IMR-90 (cell line): ENCODE measurements at regions not wholly inside any gene's neighbourhood (a gene's known extent, or its start where the extent isn't known, plus 50 kb on each side); places are given as distances from the start of the nearest gene placed in this dataset.

ENCODE experiments used
- ATAC-seq: fragments of 200-7000 bp; cut with Tn5 transposase; 2 replicates; pipeline ENCODE4 v1.9.1; 2020; ENCODE audit warnings: low read depth, mild to moderate bottlenecking, moderate library complexity
- BruUV-seq: library from RNA; stranded (reverse); fragments of 400-500 nt; replicated peaks from 2 replicates; lab custom pipeline; 2021; lab: Mats Ljungman, UMichigan
- CTCF ChIA-PET: fragments of 300-600 bp; formaldehyde crosslinking; extraction: SDS; loops from one replicate; lab custom pipeline; 2021; ENCODE audit warnings: antibody characterized with exemption; lab: Yijun Ruan, JAX
- POLR2A ChIA-PET: fragments of 300-600 bp; sonication (Branson Sonifier 250); formaldehyde crosslinking; loops from one replicate; lab custom pipeline; 2022; ENCODE audit warnings: antibody characterized with exemption; ENCODE audit not compliant: unreplicated experiment; lab: Charles Lee
- DNase-seq: peaks from one replicate; pipeline ENCODE4 v3.0.0; 2013
- H2AFZ ChIP-seq: replicated peaks from 2 replicates; pipeline ENCODE3; 2013; ENCODE audit warnings: low read length, mild to moderate bottlenecking; ENCODE audit not compliant: poor library complexity
- H2AK5ac ChIP-seq: 2 replicates; pipeline ENCODE4 v1.6.1; 2013; ENCODE audit warnings: low read depth, low read length, inconsistent platforms
- H2AK9ac ChIP-seq: replicated peaks from 2 replicates; pipeline ENCODE3; 2013; ENCODE audit warnings: mild to moderate bottlenecking, low read depth, low read length, moderate library complexity; ENCODE audit not compliant: poor library complexity
- H2BK120ac ChIP-seq: 2 replicates; pipeline ENCODE4 v1.6.1; 2013; ENCODE audit warnings: low read depth, low read length, inconsistent platforms
- H2BK15ac ChIP-seq: 3 replicates; pipeline ENCODE4 v1.6.1; 2013; ENCODE audit warnings: low read depth, low read length, inconsistent platforms
- H2BK20ac ChIP-seq: 2 replicates; pipeline ENCODE4 v1.6.1; 2013; ENCODE audit warnings: low read depth, mild to moderate bottlenecking, inconsistent platforms, low read length, moderate library complexity
- H2BK5ac ChIP-seq: 2 replicates; pipeline ENCODE4 v1.6.1; 2013; ENCODE audit warnings: mild to moderate bottlenecking, low read depth, low read length, inconsistent platforms; ENCODE audit not compliant: poor library complexity, severe bottlenecking
- H3K14ac ChIP-seq: replicated peaks from 2 replicates; pipeline ENCODE4 v1.6.1; 2013; ENCODE audit warnings: low read depth, low read length, inconsistent platforms
- H3K18ac ChIP-seq: 2 replicates; pipeline ENCODE4 v1.6.1; 2013; ENCODE audit warnings: low read depth, low read length, control low read depth
- H3K23ac ChIP-seq: 2 replicates; pipeline ENCODE4 v1.6.1; 2013; ENCODE audit warnings: low read depth, low read length, inconsistent platforms
- H3K27ac ChIP-seq: 2 replicates; pipeline ENCODE4 v1.5.1; 2013; ENCODE audit warnings: mild to moderate bottlenecking, control low read depth, low read length; ENCODE audit not compliant: insufficient read depth
- H3K27me3 ChIP-seq: 2 replicates; pipeline ENCODE4 v1.6.1; 2013; ENCODE audit warnings: low read length; ENCODE audit not compliant: control insufficient read depth, insufficient read depth
- H3K36me3 ChIP-seq: 2 replicates; pipeline ENCODE4 v1.6.1; 2013; ENCODE audit warnings: low read length, mixed read lengths; ENCODE audit not compliant: control insufficient read depth, insufficient read depth
- H3K4ac ChIP-seq: 2 replicates; pipeline ENCODE4 v1.6.1; 2013; ENCODE audit warnings: low read depth, low read length, inconsistent platforms
- H3K4me1 ChIP-seq: 2 replicates; pipeline ENCODE4 v1.6.1; 2013; ENCODE audit warnings: low read length, mixed read lengths; ENCODE audit not compliant: control insufficient read depth, insufficient read depth
- H3K4me2 ChIP-seq: 2 replicates; pipeline ENCODE4 v1.6.1; 2013; ENCODE audit warnings: low read depth, mild to moderate bottlenecking, control low read depth, low read length, moderate library complexity
- H3K4me3 ChIP-seq: 2 replicates; pipeline ENCODE4 v1.5.1; 2013; ENCODE audit warnings: low read depth, mild to moderate bottlenecking, control low read depth, low read length, moderate library complexity; ENCODE audit not compliant: insufficient read depth
- H3K56ac ChIP-seq: 2 replicates; pipeline ENCODE4 v1.6.1; 2013; ENCODE audit warnings: low read length, inconsistent platforms; ENCODE audit not compliant: insufficient read depth; ENCODE audit errors: extremely low read depth
- H3K79me1 ChIP-seq, 2 experiments: 2 replicates each; pipeline ENCODE4 v1.6.1; 2013; ENCODE audit warnings: low read length in 2 of 2, inconsistent platforms in 1 of 2, low read depth in 1 of 2
- H3K9ac ChIP-seq: 2 replicates; pipeline ENCODE4 v1.6.1; 2013; ENCODE audit warnings: low read depth, low read length, control low read depth
- H3K9me1 ChIP-seq: 2 replicates; pipeline ENCODE4 v1.6.1; 2013; ENCODE audit warnings: low read length, inconsistent platforms; ENCODE audit not compliant: insufficient read depth
- H3K9me3 ChIP-seq: 2 replicates; pipeline ENCODE4 v1.6.1; 2013; ENCODE audit warnings: low read length; ENCODE audit not compliant: control insufficient read depth, insufficient read depth
- H4K20me1 ChIP-seq: 2 replicates; pipeline ENCODE4 v1.6.1; 2013; ENCODE audit warnings: low read length, inconsistent platforms; ENCODE audit not compliant: insufficient read depth
- H4K5ac ChIP-seq: 2 replicates; pipeline ENCODE4 v1.6.1; 2013; ENCODE audit warnings: mild to moderate bottlenecking, low read depth, low read length, control low read depth
- H4K8ac ChIP-seq, 2 experiments: 2 replicates each; pipeline ENCODE4 v1.6.1; 2013; ENCODE audit warnings: low read depth in 2 of 2, low read length in 2 of 2, control low read depth in 1 of 2, inconsistent platforms in 1 of 2
- H4K91ac ChIP-seq: 2 replicates; pipeline ENCODE4 v1.6.1; 2013; ENCODE audit warnings: low read depth, low read length, inconsistent platforms; ENCODE audit not compliant: insufficient read depth
- BHLHE40 ChIP-seq: fragments of 150-350 bp; IDR thresholded peaks from 2 replicates; pipeline ENCODE4 v1.6.1; 2016; ENCODE audit warnings: mild to moderate bottlenecking, low read depth, low read length
- CEBPB ChIP-seq: IDR thresholded peaks from 2 replicates; pipeline ENCODE4 v1.6.1; 2012; ENCODE audit warnings: low read depth, low read length, improper control_type of control experiment
- MAFK ChIP-seq: IDR thresholded peaks from 2 replicates; pipeline ENCODE4 v1.6.1; 2012; ENCODE audit warnings: low read depth, low read length, improper control_type of control experiment
- POLR2A ChIP-seq: IDR thresholded peaks from 2 replicates; pipeline ENCODE4 v1.6.1; 2012; ENCODE audit warnings: mild to moderate bottlenecking, low read depth, low read length
- RAD21 ChIP-seq: IDR thresholded peaks from 2 replicates; pipeline ENCODE4 v1.6.1; 2012; ENCODE audit warnings: low read length, improper control_type of control experiment
- RFX5 ChIP-seq: IDR thresholded peaks from 2 replicates; pipeline ENCODE4 v1.8.0; 2012; ENCODE audit warnings: low read depth, mild to moderate bottlenecking, low read length, moderate library complexity
- dilution Hi-C: fragments of 300-500 bp; cut with HindIII; formaldehyde crosslinking; loops from one replicate; pipeline ENCODE4 v1.14.3; 2018; ENCODE audit warnings: low sequenced_read_pairs; ENCODE audit not compliant: unreplicated experiment
- in situ Hi-C: fragments of 300-500 bp; cut with MboI; formaldehyde crosslinking; loops from 3 replicates; pipeline ENCODE4 v1.14.3; 2019; ENCODE audit warnings: low sequenced_read_pairs, inconsistent platforms, mixed read lengths
- intact Hi-C: fragments of 100-400 bp; cut with micrococcal nuclease; formaldehyde crosslinking; loops from 2 replicates; pipeline ENCODE4 v1.10.0; 2022
- TF ChIP-seq, protein P1 (sequence below): conservative IDR thresholded peaks from 2 replicates; pipeline ENCODE4 v1.5.1; 2012; ENCODE audit warnings: mild to moderate bottlenecking, low read depth, low read length, improper control_type of control experiment
- TF ChIP-seq, protein P2 (sequence below): fragments of 150-350 bp; IDR thresholded peaks from 2 replicates; pipeline ENCODE4 v1.6.1; 2017; ENCODE audit warnings: mild to moderate bottlenecking, antibody characterized with exemption, low read length, low read depth

DNA sequence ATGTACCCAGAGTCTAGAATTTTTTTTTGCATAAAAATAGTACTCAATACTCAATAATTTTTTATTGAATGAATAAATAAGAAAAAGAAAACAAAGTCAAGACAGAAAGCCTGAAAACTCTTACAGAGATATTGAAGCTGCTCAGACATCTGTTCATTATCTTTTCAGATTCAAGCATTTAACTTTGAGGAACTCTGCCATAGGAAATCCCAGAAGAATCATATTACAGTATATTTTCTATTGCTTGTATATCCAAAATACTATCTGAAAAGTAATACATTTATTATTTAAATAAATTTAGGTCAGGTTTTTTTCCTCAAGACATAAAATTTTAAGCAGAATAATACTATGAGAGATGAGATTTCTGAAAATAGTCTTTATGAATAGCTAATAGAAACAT lies 755.9 kb upstream of the ADGRL4 start:
- Histone ChIP-seq H2AK5ac (no peak overlapping the region), H3K4ac (no peak overlapping the region), H2BK120ac (no peak overlapping the region), H3K9me3 (no peaks in the 10 kb centered on the region), H2BK20ac (no peak overlapping the region), H3K18ac (no peak overlapping the region), H4K20me1 (no peaks in the 10 kb centered on the region), H3K4me1 (no peaks in the 10 kb centered on the region), H3K27ac (no peak overlapping the region), H3K27me3 (no peaks in the 10 kb centered on the region), H3K36me3 (no peaks in the 10 kb centered on the region), H3K4me2 (no peak overlapping the region), H3K4me3 (no peak overlapping the region), H3K23ac (no peak overlapping the region), H3K79me1 (no peaks in the 10 kb centered on the region), H2AK9ac (no peak overlapping the region), H3K56ac (no peak overlapping the region), H3K9ac (no peak overlapping the region), H2BK5ac (no peak overlapping the region), H2AFZ (no peak overlapping the region), H2BK15ac (no peak overlapping the region), H4K8ac (no peak overlapping the region), H3K9me1 (no peaks in the 10 kb centered on the region), H3K14ac (no peak overlapping the region), H4K91ac (no peak overlapping the region), H4K5ac (no peak overlapping the region)
- TF ChIP-seq RFX5 (no peak), MAFK (no peak), RAD21 (no peak), CEBPB (no peak), BHLHE40 (no peak), POLR2A (no peak)
- TF ChIP-seq, protein P1, sequence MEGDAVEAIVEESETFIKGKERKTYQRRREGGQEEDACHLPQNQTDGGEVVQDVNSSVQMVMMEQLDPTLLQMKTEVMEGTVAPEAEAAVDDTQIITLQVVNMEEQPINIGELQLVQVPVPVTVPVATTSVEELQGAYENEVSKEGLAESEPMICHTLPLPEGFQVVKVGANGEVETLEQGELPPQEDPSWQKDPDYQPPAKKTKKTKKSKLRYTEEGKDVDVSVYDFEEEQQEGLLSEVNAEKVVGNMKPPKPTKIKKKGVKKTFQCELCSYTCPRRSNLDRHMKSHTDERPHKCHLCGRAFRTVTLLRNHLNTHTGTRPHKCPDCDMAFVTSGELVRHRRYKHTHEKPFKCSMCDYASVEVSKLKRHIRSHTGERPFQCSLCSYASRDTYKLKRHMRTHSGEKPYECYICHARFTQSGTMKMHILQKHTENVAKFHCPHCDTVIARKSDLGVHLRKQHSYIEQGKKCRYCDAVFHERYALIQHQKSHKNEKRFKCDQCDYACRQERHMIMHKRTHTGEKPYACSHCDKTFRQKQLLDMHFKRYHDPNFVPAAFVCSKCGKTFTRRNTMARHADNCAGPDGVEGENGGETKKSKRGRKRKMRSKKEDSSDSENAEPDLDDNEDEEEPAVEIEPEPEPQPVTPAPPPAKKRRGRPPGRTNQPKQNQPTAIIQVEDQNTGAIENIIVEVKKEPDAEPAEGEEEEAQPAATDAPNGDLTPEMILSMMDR, result no peak
- TF ChIP-seq, protein P2, sequence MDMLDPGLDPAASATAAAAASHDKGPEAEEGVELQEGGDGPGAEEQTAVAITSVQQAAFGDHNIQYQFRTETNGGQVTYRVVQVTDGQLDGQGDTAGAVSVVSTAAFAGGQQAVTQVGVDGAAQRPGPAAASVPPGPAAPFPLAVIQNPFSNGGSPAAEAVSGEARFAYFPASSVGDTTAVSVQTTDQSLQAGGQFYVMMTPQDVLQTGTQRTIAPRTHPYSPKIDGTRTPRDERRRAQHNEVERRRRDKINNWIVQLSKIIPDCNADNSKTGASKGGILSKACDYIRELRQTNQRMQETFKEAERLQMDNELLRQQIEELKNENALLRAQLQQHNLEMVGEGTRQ, result no peak
- ChIA-PET CTCF (no interaction called here), POLR2A (no interaction called here)
- intact Hi-C loops, result no loop called here
- no TSS peak for BruUV-seq
- ATAC-seq (no peak), DNase-seq (no peak)
- in situ Hi-C loops, result no loop called here
- dilution Hi-C loops, result no loop called here
